ENCODE measurements at regions not wholly inside any gene's neighbourhood (a gene's known extent, or its start where the extent isn't known, plus 50 kb on each side); places are given as distances from the start of the nearest gene placed in this dataset.

- no peak for TF ChIP-seq CTCF (conservative IDR thresholded peaks at IDR 0.05; ENCODE audit: low read depth, low read length)
- TF ChIP-seq EZH2 (IDR thresholded peaks at IDR 0.05; ENCODE audit: borderline replicate concordance, low read depth, low read length, poor library complexity, severe bottlenecking), result no peak
Observed at GRCh38 chr13:58806401-58806800, 1174.9 kb downstream of the PCDH17 start.

Measured in A673 (cell line).